GM21390 (cell line): ENCODE measurements at regions not wholly inside any gene's neighbourhood (a gene's known extent, or its start where the extent isn't known, plus 50 kb on each side); places are given as distances from the start of the nearest gene placed in this dataset.

ENCODE experiments used
- ATAC-seq: cut with Tn5 transposase; IDR thresholded peaks from one replicate; pipeline ENCODE4 v1.9.1; 2021; ENCODE audit not compliant: unreplicated experiment

GRCh38 chr10:29238523-29239135 lies 50.2 kb upstream of the LYZL1 start:
- ATAC-seq = no peak
